HEK293 (cell line): ENCODE measurements at regions not wholly inside any gene's neighbourhood (a gene's known extent, or its start where the extent isn't known, plus 50 kb on each side); places are given as distances from the start of the nearest gene placed in this dataset.

ENCODE experiments used
- RBAK ChIP-seq: fragments of 450-650 bp; formaldehyde crosslinking; IDR thresholded peaks from 2 replicates; pipeline ENCODE4 v1.5.1; 2016; ENCODE audit warnings: missing biosample characterization, missing genetic modification characterization
- SETDB1 ChIP-seq: IDR thresholded peaks from one replicate; pipeline ENCODE4 v1.6.1; 2017; ENCODE audit warnings: mild to moderate bottlenecking, low read length, moderate library complexity, mixed read lengths; ENCODE audit not compliant: insufficient read length
- ZBTB7A ChIP-seq: fragments of 450-650 bp; formaldehyde crosslinking; IDR thresholded peaks from 2 replicates; pipeline ENCODE4 v1.5.1; 2016; ENCODE audit warnings: low read depth, missing biosample characterization, missing genetic modification characterization
- ZNF132 ChIP-seq: fragments of 450-650 bp; formaldehyde crosslinking; IDR thresholded peaks from 2 replicates; pipeline ENCODE4 v1.5.1; 2017; ENCODE audit warnings: missing biosample characterization, missing genetic modification characterization, borderline replicate concordance
- ZNF335 ChIP-seq: fragments of 450-650 bp; formaldehyde crosslinking; conservative IDR thresholded peaks from 2 replicates; pipeline ENCODE4 v1.5.1; 2016; ENCODE audit warnings: missing biosample characterization, missing genetic modification characterization
- ZNF366 ChIP-seq: fragments of 450-650 bp; formaldehyde crosslinking; conservative IDR thresholded peaks from 2 replicates; pipeline ENCODE4 v1.5.1; 2016; ENCODE audit warnings: missing biosample characterization, missing genetic modification characterization
- ZNF514 ChIP-seq: fragments of 450-650 bp; formaldehyde crosslinking; IDR thresholded peaks from 2 replicates; pipeline ENCODE4 v1.5.1; 2016; ENCODE audit warnings: missing biosample characterization, missing genetic modification characterization
- TF ChIP-seq, protein P1 (sequence below): fragments of 450-650 bp; formaldehyde crosslinking; IDR thresholded peaks from 2 replicates; pipeline ENCODE4 v1.5.1; 2016; ENCODE audit warnings: missing biosample characterization, missing genetic modification characterization
- TF ChIP-seq, protein P2 (sequence below): fragments of 450-650 bp; formaldehyde crosslinking; IDR thresholded peaks from 2 replicates; pipeline ENCODE4 v1.5.1; 2016; ENCODE audit warnings: missing biosample characterization, missing genetic modification characterization

DNA sequence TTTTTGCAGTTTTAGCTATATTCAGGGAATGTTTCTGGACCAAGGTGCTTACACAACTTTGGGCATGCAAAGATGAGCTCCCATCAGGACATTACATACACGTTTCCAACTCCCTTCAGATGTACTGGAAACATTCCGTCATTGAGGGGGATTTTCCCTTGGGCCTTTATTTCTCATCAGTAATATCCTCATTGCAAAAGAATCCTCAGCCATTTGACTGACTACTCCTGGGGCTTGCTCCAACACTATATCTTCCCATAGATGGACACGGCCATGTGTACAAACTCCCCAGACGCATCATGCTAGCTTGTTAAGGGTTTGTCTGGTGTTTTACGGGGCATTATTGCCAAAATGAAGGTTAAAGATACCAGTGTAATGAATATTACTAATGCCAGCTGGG is 59.3 kb upstream of the NUP160 start:
- TF ChIP-seq ZNF366 (tag by site-specific recombination) (no peak), ZNF335 (tag by site-specific recombination) (no peak), SETDB1 (no peak), ZBTB7A (tag by site-specific recombination) (no peak), RBAK (tag by site-specific recombination) (no peak), ZNF514 (tag by site-specific recombination) (no peak), ZNF132 (tag by site-specific recombination) (no peak)
- TF ChIP-seq, protein P1, sequence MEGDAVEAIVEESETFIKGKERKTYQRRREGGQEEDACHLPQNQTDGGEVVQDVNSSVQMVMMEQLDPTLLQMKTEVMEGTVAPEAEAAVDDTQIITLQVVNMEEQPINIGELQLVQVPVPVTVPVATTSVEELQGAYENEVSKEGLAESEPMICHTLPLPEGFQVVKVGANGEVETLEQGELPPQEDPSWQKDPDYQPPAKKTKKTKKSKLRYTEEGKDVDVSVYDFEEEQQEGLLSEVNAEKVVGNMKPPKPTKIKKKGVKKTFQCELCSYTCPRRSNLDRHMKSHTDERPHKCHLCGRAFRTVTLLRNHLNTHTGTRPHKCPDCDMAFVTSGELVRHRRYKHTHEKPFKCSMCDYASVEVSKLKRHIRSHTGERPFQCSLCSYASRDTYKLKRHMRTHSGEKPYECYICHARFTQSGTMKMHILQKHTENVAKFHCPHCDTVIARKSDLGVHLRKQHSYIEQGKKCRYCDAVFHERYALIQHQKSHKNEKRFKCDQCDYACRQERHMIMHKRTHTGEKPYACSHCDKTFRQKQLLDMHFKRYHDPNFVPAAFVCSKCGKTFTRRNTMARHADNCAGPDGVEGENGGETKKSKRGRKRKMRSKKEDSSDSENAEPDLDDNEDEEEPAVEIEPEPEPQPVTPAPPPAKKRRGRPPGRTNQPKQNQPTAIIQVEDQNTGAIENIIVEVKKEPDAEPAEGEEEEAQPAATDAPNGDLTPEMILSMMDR, result no peak
- TF ChIP-seq, protein P2, sequence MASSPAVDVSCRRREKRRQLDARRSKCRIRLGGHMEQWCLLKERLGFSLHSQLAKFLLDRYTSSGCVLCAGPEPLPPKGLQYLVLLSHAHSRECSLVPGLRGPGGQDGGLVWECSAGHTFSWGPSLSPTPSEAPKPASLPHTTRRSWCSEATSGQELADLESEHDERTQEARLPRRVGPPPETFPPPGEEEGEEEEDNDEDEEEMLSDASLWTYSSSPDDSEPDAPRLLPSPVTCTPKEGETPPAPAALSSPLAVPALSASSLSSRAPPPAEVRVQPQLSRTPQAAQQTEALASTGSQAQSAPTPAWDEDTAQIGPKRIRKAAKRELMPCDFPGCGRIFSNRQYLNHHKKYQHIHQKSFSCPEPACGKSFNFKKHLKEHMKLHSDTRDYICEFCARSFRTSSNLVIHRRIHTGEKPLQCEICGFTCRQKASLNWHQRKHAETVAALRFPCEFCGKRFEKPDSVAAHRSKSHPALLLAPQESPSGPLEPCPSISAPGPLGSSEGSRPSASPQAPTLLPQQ (tag by site-specific recombination), result no peak
